HG03095 (cell line): ENCODE measurements at regions not wholly inside any gene's neighbourhood (a gene's known extent, or its start where the extent isn't known, plus 50 kb on each side); places are given as distances from the start of the nearest gene placed in this dataset.
"Not testable (repeated sequence)": the region's sequence is repeated elsewhere in the genome, so short reads cannot be mapped to it uniquely, and the experiment has no call there.

ENCODE experiments used
- ATAC-seq: cut with Tn5 transposase; IDR thresholded peaks from one replicate; pipeline ENCODE4 v1.9.1; 2021; ENCODE audit warnings: moderate library complexity; ENCODE audit not compliant: unreplicated experiment

DNA sequence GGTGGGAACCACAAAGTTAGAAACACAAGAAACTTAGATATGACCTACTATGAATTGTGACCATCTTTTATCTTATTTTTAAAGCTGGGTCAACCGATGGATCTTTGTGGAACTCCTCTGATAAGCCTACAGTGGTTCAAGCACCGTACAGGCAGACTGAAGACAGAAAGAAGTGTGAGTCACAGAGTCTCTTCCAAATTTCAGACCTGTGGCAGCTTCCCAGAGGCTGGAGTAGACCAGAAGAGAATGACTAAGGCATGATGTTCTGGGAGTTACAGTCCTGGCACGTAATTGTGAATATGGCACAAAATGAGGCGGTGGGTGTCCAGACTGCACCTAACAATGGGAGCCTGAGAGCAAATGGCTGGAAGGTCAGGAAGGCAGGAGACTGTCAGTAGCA is 70.0 kb downstream of the LMO4 start:
- ATAC-seq, result no peak

DNA sequence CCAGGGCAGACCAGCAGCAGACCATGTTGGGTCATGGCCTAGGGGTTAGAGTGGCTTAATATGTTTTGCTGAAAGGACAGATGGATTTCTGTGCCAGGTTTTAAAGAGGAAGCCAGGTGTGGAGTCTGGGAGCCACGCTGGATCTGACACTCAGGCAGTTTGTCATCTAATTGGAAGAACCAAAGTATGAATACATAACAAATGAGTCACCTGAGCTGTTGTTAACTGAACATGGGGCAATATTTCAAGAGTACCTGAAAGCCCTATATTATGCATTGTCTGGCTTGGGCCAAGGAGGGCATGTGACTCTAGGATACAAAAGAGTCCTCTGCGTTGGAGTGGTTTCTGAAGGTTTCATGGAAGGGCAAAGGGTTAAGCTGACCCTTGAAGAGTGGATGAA is 70.6 kb downstream of the LMO4 start:
- no peak for ATAC-seq

DNA sequence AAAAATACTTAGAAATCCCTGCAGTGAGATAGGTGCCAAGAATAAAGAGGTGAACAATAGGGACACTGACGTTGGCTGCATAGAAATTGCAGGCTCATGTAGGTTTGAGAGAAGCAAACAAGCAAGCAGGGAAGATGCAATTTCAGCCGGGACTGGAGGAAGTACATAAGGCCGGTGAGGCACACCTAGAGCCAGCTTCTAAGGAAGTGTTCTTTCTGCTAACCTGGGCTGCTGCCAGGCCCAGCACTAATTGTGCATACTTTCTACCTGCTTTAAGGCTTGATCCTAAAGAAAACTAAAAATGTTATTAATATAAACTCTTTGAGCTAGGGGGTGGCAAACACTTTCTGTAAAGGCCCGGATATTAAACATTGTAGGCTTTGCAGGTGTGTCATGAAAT is 71.0 kb downstream of the LMO4 start:
- ATAC-seq, result no peak

DNA sequence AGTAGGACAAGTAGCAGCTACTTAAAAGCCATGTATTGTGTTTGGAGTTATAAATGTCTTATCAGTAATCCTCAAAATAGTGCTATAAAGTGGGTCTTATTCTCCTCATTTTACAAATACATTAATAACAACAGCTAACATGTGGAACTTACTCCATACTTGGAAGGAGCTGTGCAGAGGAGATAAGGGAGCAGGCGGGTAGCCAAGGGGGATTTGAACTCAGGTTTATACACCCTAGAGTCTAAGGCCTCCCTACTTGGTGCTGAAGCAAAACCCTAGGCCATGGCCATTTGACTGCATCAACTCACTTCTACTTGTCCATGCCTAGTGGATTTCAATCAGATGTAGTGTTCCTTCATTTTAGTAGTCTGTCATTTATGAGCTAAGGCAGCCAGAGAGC is 72.1 kb downstream of the LMO4 start:
- no peak for ATAC-seq

GRCh38 chr1:87402241-87403002 is 73.7 kb downstream of the LMO4 start:
- no peak for ATAC-seq

DNA sequence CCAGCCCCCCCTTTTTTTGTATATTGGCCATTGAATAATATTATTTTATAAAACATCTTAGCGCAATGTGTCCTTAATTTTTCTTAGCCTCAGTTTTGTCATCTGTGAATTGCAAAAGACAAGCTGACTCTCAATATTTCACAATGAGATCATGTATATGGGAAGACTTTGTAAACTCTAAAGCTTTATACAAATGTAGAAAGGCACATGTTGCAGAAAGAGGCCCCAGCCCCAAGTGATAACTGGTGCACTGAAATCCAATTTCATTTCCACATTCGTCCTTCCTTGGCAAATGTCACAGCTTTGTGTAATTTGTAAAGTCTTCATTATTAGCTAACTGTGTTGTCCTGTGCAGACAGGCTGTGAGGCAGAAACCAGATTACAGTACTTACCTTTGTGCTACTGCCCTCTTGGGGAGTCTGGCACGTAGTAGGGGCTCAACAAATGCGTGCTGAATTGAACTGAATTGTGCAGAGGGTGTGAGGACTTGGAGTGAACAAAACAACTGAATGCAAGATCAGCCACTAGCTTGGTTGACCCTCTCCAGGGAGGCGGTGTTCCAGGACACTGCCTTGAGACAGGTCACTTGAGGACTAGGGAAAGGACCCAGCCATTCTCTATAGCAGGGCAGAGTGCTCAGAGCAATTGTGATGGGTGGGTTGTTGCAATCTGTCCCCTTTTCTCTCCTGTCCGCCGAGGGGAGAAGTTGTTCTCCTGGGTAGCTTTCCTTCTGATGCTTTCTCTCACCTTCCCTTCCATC is 74.6 kb downstream of the LMO4 start:
- ATAC-seq, result no peak

GRCh38 chr1:87404296-87404695 is 75.6 kb downstream of the LMO4 start:
- no peak for ATAC-seq

DNA sequence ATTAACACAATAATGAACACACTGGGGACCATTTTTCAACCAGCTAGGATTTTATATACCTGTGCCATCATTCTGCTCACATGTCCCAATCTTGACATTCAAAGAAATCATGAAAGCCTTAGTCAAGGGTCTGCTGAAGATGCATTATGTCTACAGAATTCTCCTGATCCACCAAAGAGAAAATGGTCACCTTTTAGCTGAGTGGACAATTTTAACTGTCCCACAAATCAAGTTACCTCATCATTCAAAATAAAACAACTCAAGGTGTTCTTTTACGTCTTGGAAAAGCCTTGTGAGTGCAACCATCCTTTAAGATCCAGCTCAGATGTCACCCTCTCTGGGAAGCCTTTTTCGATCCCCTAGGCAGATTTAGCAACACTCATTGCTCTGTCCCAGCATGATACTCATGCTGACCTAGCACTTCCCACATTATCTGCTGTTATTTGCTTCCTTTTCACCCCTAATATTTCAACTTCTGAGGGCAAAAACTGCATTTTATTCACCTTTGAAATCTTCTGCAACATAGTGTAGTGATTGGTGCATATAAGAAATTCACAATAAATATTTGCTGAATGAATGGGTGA is 80.1 kb downstream of the LMO4 start:
- no peak for ATAC-seq

- no peak for ATAC-seq
These were observed 82.2 kb downstream of the LMO4 start for GRCh38 chr1:87410776-87411480.

DNA sequence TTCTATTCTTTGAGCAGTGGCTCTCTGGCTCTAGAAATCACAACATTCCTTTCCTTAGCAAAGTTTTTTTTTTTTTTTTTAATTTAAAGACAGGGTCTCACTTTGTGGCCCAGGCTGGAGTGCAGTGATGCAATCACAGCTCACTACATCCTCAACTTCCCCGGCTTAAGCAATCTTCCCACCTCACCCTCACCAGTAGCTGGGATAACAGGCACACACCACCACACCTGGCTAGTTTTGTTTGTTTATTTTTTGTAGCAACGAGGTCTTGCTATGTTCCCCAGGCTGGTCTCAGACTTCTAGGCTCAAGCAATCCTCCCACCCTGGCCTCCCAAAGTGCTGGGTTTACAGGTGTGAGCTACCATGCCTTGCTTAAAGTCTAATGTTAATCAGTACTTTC is 85.2 kb downstream of the LMO4 start:
- not testable (repeated sequence) for ATAC-seq

GRCh38 chr1:87418048-87418447 is 89.4 kb downstream of the LMO4 start:
- no peak for ATAC-seq

GRCh38 chr1:87421809-87422208 is 93.1 kb downstream of the LMO4 start:
- no peak for ATAC-seq

DNA sequence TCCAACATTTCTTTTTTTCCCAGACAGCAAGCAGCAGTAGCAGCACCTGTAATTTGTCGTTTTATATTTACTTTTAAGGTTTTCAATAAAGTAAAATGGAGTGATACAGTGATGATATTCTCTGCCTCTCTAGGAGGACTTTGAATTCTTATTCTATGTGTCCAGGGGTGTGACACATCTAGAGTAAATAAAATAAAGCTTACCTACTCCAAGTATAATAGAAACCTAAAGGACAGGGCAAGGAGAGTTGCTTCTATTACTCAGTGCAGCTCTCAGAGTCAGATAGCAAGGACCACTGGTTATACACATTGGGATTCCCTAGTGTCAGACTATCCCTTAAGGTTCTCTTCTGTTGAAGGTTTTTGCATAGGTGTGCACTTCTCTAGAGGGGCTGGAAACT is 95.9 kb downstream of the LMO4 start:
- ATAC-seq, result no peak

DNA sequence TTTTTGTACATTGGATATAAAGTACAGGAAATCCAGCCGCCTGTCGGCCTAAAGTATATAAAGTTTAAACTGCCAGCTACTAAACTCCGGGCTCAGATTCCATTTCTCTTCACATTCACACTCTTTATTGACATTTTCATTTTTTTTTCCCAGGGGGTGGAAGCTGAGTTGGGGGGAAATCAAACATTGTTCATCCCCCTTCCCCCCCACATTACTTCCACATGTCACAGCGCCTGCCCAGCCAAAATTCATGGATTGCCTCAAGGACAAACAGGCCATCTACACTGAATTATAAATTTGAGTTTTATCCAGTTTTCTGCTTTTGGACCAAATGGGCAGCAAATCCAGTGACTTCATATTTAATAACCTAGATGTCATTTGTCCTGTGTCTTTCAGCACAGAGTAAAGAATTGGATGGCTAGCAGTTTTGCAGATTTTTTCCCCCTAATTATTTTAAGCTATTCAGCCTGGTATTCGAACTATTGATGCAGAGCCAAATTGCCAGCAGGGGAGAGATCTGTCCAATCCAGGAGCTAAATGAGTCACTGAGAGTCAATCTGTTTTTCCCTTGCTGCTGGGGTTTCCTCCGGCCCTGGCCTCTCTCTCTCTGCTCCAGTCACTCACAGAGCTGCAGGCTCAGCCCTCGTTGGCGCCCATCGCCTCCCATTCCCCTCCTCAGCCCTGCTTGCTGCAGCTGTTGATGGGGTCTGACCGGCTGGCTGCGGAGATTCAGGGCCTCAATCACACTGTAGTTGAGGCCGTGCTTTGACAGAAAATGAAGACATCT is 98.0 kb downstream of the LMO4 start:
- no peak for ATAC-seq

DNA sequence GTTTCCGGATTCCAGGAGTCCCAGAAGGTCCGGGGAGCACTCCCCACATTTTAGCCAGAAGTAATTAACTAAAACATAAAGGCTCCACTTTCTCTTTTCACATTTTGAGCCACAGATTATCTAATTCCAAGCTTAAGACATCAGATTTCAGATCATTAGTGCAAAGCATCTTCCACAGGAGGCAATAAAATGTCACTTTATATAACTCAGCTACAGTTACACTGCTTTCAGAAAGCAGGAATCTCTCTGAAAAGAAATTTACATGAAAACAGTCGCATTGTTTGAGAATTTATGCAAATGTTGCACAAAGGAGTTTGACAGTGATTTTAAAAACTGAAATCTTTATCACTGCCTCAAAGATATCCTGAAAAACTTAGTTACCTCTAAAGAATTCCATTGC is 99.7 kb downstream of the LMO4 start:
- ATAC-seq, result no peak

GRCh38 chr1:87428883-87429282 is 100.2 kb downstream of the LMO4 start:
- no peak for ATAC-seq

DNA sequence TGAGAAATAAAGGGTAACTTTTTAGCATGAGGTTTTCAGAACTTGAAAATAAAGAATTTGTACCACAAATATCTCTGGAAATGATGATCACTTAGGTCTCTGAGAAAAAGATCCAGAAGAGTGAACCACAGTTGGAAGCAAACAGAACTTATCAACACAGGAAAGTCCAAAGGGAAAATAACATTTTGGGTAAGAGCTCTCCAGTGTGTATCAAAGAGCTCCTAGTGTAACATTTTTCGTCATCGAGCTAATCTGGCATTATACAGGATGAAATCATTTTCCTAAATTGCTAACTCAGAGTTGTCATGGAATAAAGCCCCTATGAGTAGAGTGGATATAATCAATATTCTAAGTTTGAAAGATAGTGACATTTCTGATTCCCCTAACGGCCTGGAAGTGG is 104.0 kb downstream of the LMO4 start:
- no peak for ATAC-seq

DNA sequence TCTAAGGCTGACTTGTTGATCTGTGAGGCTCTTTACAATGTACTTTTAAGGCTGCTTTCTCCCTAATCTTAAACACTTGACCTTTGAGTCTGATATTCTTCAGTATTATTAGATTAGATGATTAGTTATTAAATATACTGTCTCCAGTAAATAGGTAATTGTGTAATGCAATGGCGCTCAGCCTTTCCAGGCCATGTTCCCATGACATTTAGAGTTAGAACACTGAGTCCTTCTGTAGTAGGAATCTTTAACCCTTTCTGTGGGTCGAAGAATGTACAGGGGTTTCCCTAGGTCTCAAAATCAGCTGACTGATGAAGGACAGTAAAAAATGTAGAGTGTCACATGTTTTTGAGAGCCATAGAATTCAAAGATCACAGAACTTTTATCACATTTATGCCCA is 104.4 kb downstream of the LMO4 start:
- not testable (repeated sequence) for ATAC-seq

- peak; percentile 60 for ATAC-seq
These were observed 106.8 kb downstream of the LMO4 start for GRCh38 chr1:87435484-87435883.

GRCh38 chr1:87436115-87436514 is 107.4 kb downstream of the LMO4 start:
- ATAC-seq, result not testable (repeated sequence)

DNA sequence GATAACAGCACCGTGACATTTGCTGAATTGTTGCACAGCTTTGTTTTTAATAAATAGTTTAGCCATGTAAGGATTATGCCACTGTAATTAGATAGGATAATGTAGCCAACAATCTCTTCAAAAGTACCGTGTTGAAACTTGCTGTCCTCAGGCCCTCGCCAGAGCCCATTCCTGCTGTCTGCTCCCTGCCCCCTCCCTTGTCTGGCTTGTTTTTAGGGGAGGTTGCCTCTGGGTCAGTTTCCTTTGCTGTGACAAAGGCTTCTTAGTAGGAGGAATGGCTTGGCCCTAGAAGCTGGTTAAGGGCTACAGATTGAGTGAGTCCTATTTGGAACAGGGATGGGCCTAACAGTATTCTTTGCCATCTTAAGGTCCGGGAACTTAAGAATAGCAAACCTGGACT is 107.9 kb downstream of the LMO4 start:
- ATAC-seq, result no peak
